ENCODE measurements at regions not wholly inside any gene's neighbourhood (a gene's known extent, or its start where the extent isn't known, plus 50 kb on each side); places are given as distances from the start of the nearest gene placed in this dataset.
"Not testable (repeated sequence)": the region's sequence is repeated elsewhere in the genome, so short reads cannot be mapped to it uniquely, and the experiment has no call there.

DNA sequence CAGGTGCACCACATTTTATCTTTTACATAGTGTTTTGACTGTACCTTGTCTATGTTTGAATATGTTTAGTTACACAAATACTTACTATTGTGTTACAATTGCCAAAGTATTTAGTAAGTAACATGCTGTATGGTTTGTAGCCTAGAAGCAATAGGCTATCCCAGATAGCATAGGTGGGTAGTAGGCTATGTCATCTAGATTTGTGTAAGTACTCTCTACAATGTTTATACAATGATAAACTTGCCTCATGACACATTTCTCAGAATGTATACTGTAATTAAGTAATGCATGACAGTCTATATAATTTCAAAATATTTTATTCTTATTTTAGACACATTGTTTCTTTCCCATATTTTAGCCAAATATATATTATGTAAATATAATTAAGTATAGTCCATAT, 836.8 kb upstream of the CDH9 start:
- POLR2A ChIA-PET: no interaction called here
- TF ChIP-seq, protein P1, sequence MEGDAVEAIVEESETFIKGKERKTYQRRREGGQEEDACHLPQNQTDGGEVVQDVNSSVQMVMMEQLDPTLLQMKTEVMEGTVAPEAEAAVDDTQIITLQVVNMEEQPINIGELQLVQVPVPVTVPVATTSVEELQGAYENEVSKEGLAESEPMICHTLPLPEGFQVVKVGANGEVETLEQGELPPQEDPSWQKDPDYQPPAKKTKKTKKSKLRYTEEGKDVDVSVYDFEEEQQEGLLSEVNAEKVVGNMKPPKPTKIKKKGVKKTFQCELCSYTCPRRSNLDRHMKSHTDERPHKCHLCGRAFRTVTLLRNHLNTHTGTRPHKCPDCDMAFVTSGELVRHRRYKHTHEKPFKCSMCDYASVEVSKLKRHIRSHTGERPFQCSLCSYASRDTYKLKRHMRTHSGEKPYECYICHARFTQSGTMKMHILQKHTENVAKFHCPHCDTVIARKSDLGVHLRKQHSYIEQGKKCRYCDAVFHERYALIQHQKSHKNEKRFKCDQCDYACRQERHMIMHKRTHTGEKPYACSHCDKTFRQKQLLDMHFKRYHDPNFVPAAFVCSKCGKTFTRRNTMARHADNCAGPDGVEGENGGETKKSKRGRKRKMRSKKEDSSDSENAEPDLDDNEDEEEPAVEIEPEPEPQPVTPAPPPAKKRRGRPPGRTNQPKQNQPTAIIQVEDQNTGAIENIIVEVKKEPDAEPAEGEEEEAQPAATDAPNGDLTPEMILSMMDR (IDR thresholded peaks at IDR 0.05; ENCODE audit: control extremely low read depth, extremely low read depth, low read depth, missing control alignments): no peak
- DNase-seq (ENCODE audit: extremely low spot score): no peak
- CTCF ChIA-PET: interaction anchor here (1.4 kb wide), 1 partner anchor 63 kb away, joined by 3 read pairs; no protein-coding TSS in a partner anchor

- CTCF ChIA-PET: no interaction called here
- DNase-seq (ENCODE audit: extremely low spot score): no peak
- POLR2A ChIA-PET: no interaction called here
- TF ChIP-seq, protein P1 (IDR thresholded peaks at IDR 0.05; ENCODE audit: control extremely low read depth, extremely low read depth, low read depth, missing control alignments): no peak
These were observed 829.9 kb upstream of the CDH9 start for GRCh38 chr5:27868292-27868691.

GRCh38 chr5:27855491-27855890, 817.1 kb upstream of the CDH9 start:
- TF ChIP-seq, protein P1 (IDR thresholded peaks at IDR 0.05; ENCODE audit: control extremely low read depth, extremely low read depth, low read depth, missing control alignments): no peak
- DNase-seq (ENCODE audit: extremely low spot score): no peak
- POLR2A ChIA-PET: no interaction called here
- CTCF ChIA-PET: interaction anchor here (1.2 kb wide), 1 partner anchor 7 kb away, joined by 3 read pairs; no protein-coding TSS in a partner anchor

DNA sequence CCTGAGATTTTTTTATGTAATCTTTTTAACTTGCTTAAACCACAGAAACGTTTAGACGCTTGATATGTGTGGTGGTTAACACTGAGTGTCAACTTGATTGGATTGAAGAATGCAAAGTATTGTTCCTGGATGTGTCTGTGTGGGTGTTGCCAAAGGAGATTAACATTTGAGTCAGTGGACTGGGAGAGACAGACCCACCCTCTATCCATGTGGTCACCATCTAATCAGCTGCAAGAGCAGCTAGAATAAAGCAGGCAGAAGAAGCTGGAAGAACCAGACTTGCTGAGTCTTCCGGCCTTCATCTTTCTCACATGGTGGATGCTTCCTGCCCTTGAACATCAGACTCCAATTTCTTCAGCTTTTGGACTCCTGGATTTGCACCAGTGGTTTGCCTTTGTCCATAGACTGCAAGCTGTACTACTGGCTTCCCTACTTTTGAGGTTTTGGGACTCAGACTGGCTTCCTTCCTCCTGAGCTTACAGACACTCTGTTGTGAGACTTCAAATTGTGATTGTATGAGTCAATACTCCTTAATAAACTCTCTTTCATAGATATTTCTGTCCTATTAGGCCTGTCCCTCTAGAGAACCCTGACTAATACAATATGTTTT, 816.0 kb upstream of the CDH9 start:
- DNase-seq (ENCODE audit: extremely low spot score): no peak
- ChIA-PET POLR2A (no interaction called here), CTCF (interaction anchor here (0.8 to 1.2 kb wide), 2 partner anchors 9 to 11 kb away, joined by 3 read pairs; no protein-coding TSS in a partner anchor)
- TF ChIP-seq, protein P1 (IDR thresholded peaks at IDR 0.05; ENCODE audit: control extremely low read depth, extremely low read depth, low read depth, missing control alignments): no peak

DNA sequence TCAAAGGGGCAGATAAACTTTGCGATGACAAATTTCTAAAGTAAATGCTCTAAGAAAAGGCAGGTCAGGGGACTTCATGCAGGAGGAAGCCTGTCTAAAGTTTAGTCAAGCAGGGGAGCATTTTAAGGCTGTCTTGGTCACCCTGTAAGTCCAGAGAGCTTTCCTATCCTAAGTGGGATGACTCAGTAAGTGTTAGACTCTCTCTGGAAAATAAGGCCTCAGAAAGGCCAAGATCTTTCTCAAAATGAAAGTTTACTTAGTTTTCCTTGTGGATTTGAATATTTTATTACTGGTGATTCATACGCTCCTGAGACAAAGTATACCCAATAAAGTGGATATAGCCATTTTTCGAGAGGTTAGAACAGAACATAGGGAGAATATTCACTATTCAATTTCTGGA, 806.9 kb upstream of the CDH9 start:
- no peak for DNase-seq (ENCODE audit: extremely low spot score)
- ChIA-PET POLR2A (no interaction called here), CTCF (no interaction called here)
- TF ChIP-seq, protein P1 (IDR thresholded peaks at IDR 0.05; ENCODE audit: control extremely low read depth, extremely low read depth, low read depth, missing control alignments): no peak

- DNase-seq (ENCODE audit: extremely low spot score); POLR2A ChIA-PET; CTCF ChIA-PET: not testable (repeated sequence)
These were observed 798.3 kb upstream of the CDH9 start for GRCh38 chr5:27836704-27837103.

DNA sequence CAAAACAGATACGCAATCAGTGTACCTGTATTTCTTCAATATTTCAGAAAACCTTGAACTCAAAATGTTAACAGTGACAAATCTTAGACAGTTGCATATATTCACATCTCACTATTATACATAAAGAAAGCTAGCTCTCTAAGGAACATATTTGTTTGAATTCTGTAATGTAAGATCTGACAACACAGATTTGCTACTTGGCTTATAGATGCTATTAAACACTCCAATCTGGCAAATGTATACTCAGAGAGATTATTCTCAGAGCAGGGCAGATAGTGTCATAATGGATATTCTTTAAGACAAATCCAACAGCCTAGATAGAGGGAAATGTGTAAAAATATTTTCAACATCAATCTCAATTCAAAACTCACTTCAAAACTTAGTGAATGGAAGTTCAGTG, 794.5 kb upstream of the CDH9 start:
- no peak for DNase-seq (ENCODE audit: extremely low spot score)
- TF ChIP-seq, protein P1 (IDR thresholded peaks at IDR 0.05; ENCODE audit: control extremely low read depth, extremely low read depth, low read depth, missing control alignments): no peak
- CTCF ChIA-PET: no interaction called here
- POLR2A ChIA-PET: no interaction called here

All from GM10248 (cell line).